Activated naive CD4-positive, alpha-beta T cell treated with anti-CD3 and anti-CD28 coated beads, Interleukin-2, amount 50 U/mL, for 16 hours (primary cell): ENCODE measurements at regions not wholly inside any gene's neighbourhood (a gene's known extent, or its start where the extent isn't known, plus 50 kb on each side); places are given as distances from the start of the nearest gene placed in this dataset.

Experiments used
- DNase-seq: peaks from one replicate; pipeline ENCODE4 v3.0.0-alpha.2; 2020

- DNase-seq, result no peak
These were observed 62.7 kb upstream of the TANC1 start for GRCh38 chr2:158905784-158906183.

GRCh38 chr2:158907926-158908456, 60.4 kb upstream of the TANC1 start:
- DNase-seq, result no peak

DNA sequence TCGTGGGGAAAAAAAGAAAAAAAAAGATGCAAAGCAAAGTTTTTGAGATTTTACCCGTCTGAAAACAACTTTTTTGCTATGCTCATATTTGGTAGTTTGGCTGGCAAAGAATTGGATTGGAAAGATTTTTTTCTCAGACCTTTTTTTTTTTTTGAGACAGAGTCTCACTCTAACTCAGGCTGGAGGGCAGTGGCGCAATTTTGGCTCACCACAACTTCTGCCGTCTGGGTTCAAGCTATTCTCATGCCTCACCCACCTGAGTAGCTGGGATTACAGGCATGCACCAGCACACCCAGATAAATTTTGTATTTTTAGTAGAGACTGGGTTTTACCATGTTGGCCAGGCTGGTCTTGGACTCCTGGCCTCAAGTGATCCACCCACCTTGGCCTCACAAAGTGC, 56.3 kb upstream of the TANC1 start:
- DNase-seq, result no peak

GRCh38 chr2:158912765-158913164, 55.7 kb upstream of the TANC1 start:
- no peak for DNase-seq

DNA sequence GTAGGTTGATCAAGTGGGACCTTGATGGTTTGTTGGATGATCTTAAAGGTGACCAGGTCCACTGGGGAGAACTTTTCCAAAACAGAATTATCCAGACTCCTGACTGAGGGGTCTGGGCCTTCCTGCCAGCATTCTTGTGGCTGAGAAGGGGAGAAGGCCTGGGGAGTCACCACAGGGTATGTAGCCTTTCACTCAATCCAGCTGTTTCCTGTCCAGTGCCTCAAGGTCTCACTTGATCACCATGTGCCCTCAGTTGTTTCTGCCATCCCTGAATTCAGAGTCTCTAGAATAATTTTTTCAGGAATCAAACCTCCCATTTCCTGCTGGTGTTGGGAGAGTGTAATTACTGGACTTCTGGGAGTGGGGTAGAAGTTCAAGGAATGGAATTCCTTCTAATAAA, 54.4 kb upstream of the TANC1 start:
- DNase-seq, result no peak

- DNase-seq, result no peak
These were observed 53.7 kb upstream of the TANC1 start for GRCh38 chr2:158914731-158915130.

DNA sequence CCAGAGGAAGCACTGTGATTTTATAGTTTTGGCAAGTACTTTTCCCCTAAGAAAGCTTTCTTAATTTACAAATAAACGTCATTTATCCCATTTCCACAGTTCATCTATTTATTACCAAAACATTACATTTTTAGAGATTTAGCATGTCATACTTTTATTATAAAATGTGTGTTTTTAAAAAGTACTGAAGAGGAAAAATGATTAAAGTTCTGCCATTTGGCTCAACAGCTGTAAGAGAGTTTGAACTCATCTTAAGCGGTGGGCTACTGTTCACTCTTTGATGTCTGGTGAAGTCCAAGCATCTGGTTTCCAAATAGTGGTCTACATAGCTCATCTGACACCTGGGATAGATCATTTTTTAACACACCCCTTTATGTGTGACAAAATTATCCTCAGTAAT, 51.3 kb upstream of the TANC1 start:
- DNase-seq, result no peak

- no peak for DNase-seq
These were observed 50.0 kb upstream of the TANC1 start for GRCh38 chr2:158918452-158918851.
